HG02571 (cell line): ENCODE measurements at regions not wholly inside any gene's neighbourhood (a gene's known extent, or its start where the extent isn't known, plus 50 kb on each side); places are given as distances from the start of the nearest gene placed in this dataset.

Experiments used
- ATAC-seq: cut with Tn5 transposase; IDR thresholded peaks from one replicate; pipeline ENCODE4 v1.9.1; 2021; ENCODE audit warnings: mild to moderate bottlenecking, moderate library complexity; ENCODE audit not compliant: unreplicated experiment

- no peak for ATAC-seq
These were observed 178.8 kb downstream of the ARRDC4 start for GRCh38 chr15:98139337-98139736.

- ATAC-seq: no peak
These were observed 182.1 kb downstream of the ARRDC4 start for GRCh38 chr15:98142572-98142971.

GRCh38 chr15:98143116-98143515, 182.6 kb downstream of the ARRDC4 start:
- ATAC-seq: no peak

- no peak for ATAC-seq
These were observed 183.9 kb downstream of the ARRDC4 start for GRCh38 chr15:98144388-98144787.

- ATAC-seq: no peak
These were observed 185.7 kb downstream of the ARRDC4 start for GRCh38 chr15:98146031-98146820.

GRCh38 chr15:98147415-98147814, 186.9 kb downstream of the ARRDC4 start:
- no peak for ATAC-seq

GRCh38 chr15:98150084-98150483, 189.6 kb downstream of the ARRDC4 start:
- no peak for ATAC-seq

GRCh38 chr15:98150536-98150935, 190.0 kb downstream of the ARRDC4 start:
- no peak for ATAC-seq

- no peak for ATAC-seq
These were observed 190.6 kb downstream of the ARRDC4 start for GRCh38 chr15:98151096-98151495.

- ATAC-seq: no peak
These were observed 191.7 kb downstream of the ARRDC4 start for GRCh38 chr15:98152156-98152555.

- ATAC-seq: no peak
These were observed 194.4 kb downstream of the ARRDC4 start for GRCh38 chr15:98154863-98155262.

- no peak for ATAC-seq
These were observed 194.9 kb downstream of the ARRDC4 start for GRCh38 chr15:98155356-98155755.

- no peak for ATAC-seq
These were observed 199.7 kb downstream of the ARRDC4 start for GRCh38 chr15:98160236-98160635.

- ATAC-seq: no peak
These were observed 203.0 kb downstream of the ARRDC4 start for GRCh38 chr15:98163319-98164045.

- ATAC-seq: no peak
These were observed 204.1 kb downstream of the ARRDC4 start for GRCh38 chr15:98164571-98164970.

- no peak for ATAC-seq
These were observed 204.5 kb downstream of the ARRDC4 start for GRCh38 chr15:98164986-98165385.

- ATAC-seq: no peak
These were observed 207.3 kb downstream of the ARRDC4 start for GRCh38 chr15:98167722-98168268.

GRCh38 chr15:98169551-98169950, 209.0 kb downstream of the ARRDC4 start:
- ATAC-seq: no peak

- ATAC-seq: no peak
These were observed 213.8 kb downstream of the ARRDC4 start for GRCh38 chr15:98174286-98174685.

GRCh38 chr15:98174841-98175240, 214.3 kb downstream of the ARRDC4 start:
- ATAC-seq: no peak

GRCh38 chr15:98177966-98178592, 217.6 kb downstream of the ARRDC4 start:
- ATAC-seq: no peak

- ATAC-seq: no peak
These were observed 218.4 kb downstream of the ARRDC4 start for GRCh38 chr15:98178861-98179260.
